SK-N-SH (cell line): ENCODE measurements at regions not wholly inside any gene's neighbourhood (a gene's known extent, or its start where the extent isn't known, plus 50 kb on each side); places are given as distances from the start of the nearest gene placed in this dataset.

Experiments
- CTCF ChIP-seq: fragments of 200-600 bp; sonication (generic); IDR thresholded peaks from 2 replicates; pipeline ENCODE4 v1.6.1; 2017; ENCODE audit warnings: antibody characterized with exemption, mild to moderate bottlenecking, moderate library complexity
- PBX3 ChIP-seq: IDR thresholded peaks from 2 replicates; pipeline ENCODE4; 2012
- POLR2AphosphoS5 ChIP-seq: IDR thresholded peaks from 2 replicates; pipeline ENCODE4 v1.6.1; 2012; ENCODE audit warnings: low read depth, low read length
- YY1 ChIP-seq: IDR thresholded peaks from 2 replicates; pipeline ENCODE4 v1.4.0; 2012; ENCODE audit warnings: low read depth, mild to moderate bottlenecking

- TF ChIP-seq CTCF, result no peak
- TF ChIP-seq YY1, result no peak
- TF ChIP-seq POLR2AphosphoS5, result no peak
- no peak for TF ChIP-seq PBX3
Observed at GRCh38 chr17:68670967-68671693, 70.0 kb upstream of the FAM20A start.
